ENCODE measurements at regions not wholly inside any gene's neighbourhood (a gene's known extent, or its start where the extent isn't known, plus 50 kb on each side); places are given as distances from the start of the nearest gene placed in this dataset.

GRCh38 chr9:68597362-68597997, 56.8 kb upstream of the TMEM252 start:
- TF ChIP-seq EZH2phosphoT487 (IDR thresholded peaks at IDR 0.05; ENCODE audit: borderline replicate concordance) (no peak), CTCF (conservative IDR thresholded peaks at IDR 0.05; ENCODE audit: low read length) (no peak)
